Esophagus muscularis mucosa (tissue), 4 donors: ENCODE measurements at regions not wholly inside any gene's neighbourhood (a gene's known extent, or its start where the extent isn't known, plus 50 kb on each side); places are given as distances from the start of the nearest gene placed in this dataset.
"Not testable (repeated sequence)": the region's sequence is repeated elsewhere in the genome, so short reads cannot be mapped to it uniquely, and the experiment has no call there.

Experiments
- DNase-seq: peaks from one replicate; pipeline ENCODE4 v3.0.0-alpha.2; 2017; ENCODE audit errors: extremely low spot score
- H3K27ac ChIP-seq, 4 donors: fragments of 200-600 bp; sonication (generic); replicated peaks in 1 of 4; 1 replicate in 3 of 4; 2 replicates in 1 of 4; pipeline ENCODE4 v1.5.1; 2016 to 2019; ENCODE audit warnings: mild to moderate bottlenecking in 1 of 4
- H3K27me3 ChIP-seq, 4 donors: fragments of 200-600 bp; sonication (generic); one replicate each; pipeline versions ENCODE4 v1.5.1 to v1.6.0; 2016 to 2019
- H3K36me3 ChIP-seq, 4 donors: fragments of 200-600 bp; sonication (generic); one replicate each; pipeline ENCODE4 v1.5.1; 2016 to 2019
- H3K4me1 ChIP-seq, 4 donors: fragments of 200-600 bp; sonication (generic); one replicate each; pipeline ENCODE4 v1.5.1; 2016 to 2019
- H3K4me3 ChIP-seq, 4 donors: fragments of 200-600 bp; sonication (generic); 1 replicate in 2 of 4; 2 replicates in 2 of 4; pipeline ENCODE4 v1.5.1; 2016 to 2019; ENCODE audit warnings: mild to moderate bottlenecking in 4 of 4, moderate library complexity in 1 of 4
- H3K9me3 ChIP-seq, 4 donors: fragments of 200-600 bp; sonication (generic); 1 replicate in 3 of 4; 2 replicates in 1 of 4; pipeline ENCODE4 v1.5.1; 2016 to 2019
- EP300 ChIP-seq: sonication (generic); formaldehyde crosslinking; IDR thresholded peaks from one replicate; pipeline ENCODE4 v1.6.1; 2017; ENCODE audit warnings: antibody characterized with exemption
- POLR2A ChIP-seq: fragments of 450-650 bp; IDR thresholded peaks from one replicate; pipeline ENCODE4 v1.6.1; 2017; ENCODE audit warnings: antibody characterized with exemption, moderate library complexity, mild to moderate bottlenecking, low read depth
- POLR2AphosphoS5 ChIP-seq, 2 donors: sonication (generic); formaldehyde crosslinking; IDR thresholded peaks; one replicate each; pipeline ENCODE4 v1.6.1; 2017; ENCODE audit warnings: antibody characterized with exemption in 2 of 2
- WGBS: methylation state at CpG from one replicate; pipeline ENCODE4 v1.1.5; 2018; 5-methylcytosine and 5-hydroxymethylcytosine counted together
- intact Hi-C: fragments of 100-400 bp; cut with DNase I; formaldehyde crosslinking; loops from one replicate; pipeline ENCODE4 v1.15.1; 2023
- TF ChIP-seq, protein P1 (sequence below), 3 experiments: fragments of 200-600 bp in 2 of 3; fragments of 450-650 bp in 1 of 3; sonication (generic) in 2 of 3; IDR thresholded peaks; one replicate each; pipeline ENCODE4 v1.5.1; 2017 to 2019; ENCODE audit warnings: antibody characterized with exemption in 3 of 3, mild to moderate bottlenecking in 2 of 3, moderate library complexity in 1 of 3

- Histone ChIP-seq H3K4me1 (peaks cover 0 to 10% (median 9%) of the 10 kb centered on the region in 4 donors), H3K9me3 (no peaks in the 10 kb centered on the region), H3K4me3 (no peak overlapping the region), H3K27ac (no peak overlapping the region), H3K27me3 (no peaks in the 10 kb centered on the region), H3K36me3 (no peaks in the 10 kb centered on the region)
- TF ChIP-seq POLR2AphosphoS5 (IDR thresholded peaks at IDR 0.05) (no peak), POLR2A (no peak), EP300 (no peak)
- TF ChIP-seq, protein P1, sequence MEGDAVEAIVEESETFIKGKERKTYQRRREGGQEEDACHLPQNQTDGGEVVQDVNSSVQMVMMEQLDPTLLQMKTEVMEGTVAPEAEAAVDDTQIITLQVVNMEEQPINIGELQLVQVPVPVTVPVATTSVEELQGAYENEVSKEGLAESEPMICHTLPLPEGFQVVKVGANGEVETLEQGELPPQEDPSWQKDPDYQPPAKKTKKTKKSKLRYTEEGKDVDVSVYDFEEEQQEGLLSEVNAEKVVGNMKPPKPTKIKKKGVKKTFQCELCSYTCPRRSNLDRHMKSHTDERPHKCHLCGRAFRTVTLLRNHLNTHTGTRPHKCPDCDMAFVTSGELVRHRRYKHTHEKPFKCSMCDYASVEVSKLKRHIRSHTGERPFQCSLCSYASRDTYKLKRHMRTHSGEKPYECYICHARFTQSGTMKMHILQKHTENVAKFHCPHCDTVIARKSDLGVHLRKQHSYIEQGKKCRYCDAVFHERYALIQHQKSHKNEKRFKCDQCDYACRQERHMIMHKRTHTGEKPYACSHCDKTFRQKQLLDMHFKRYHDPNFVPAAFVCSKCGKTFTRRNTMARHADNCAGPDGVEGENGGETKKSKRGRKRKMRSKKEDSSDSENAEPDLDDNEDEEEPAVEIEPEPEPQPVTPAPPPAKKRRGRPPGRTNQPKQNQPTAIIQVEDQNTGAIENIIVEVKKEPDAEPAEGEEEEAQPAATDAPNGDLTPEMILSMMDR (IDR thresholded peaks at IDR 0.05) = no peak
- 93% methylated on average over 2 of the region's 2 CpGs for WGBS
- intact Hi-C loops = no loop called here
- DNase-seq = peak; percentile 57
These were observed 355.4 kb downstream of the CDC5L start for GRCh38 chr6:44742828-44743372.

GRCh38 chr6:44760116-44760515, 372.6 kb downstream of the CDC5L start:
- H3K36me3 ChIP-seq, H3K27ac ChIP-seq, H3K4me3 ChIP-seq, H3K27me3 ChIP-seq, H3K4me1 ChIP-seq, DNase-seq, intact Hi-C loops: not testable (repeated sequence)
- WGBS = 97% methylated on average over 18 of the region's 18 CpGs
- peaks cover 0 to 30% (median 26%) of the 10 kb centered on the region in 4 donors for H3K9me3 ChIP-seq

- intact Hi-C loops = no loop called here
- H3K4me1 ChIP-seq = no peaks in the 10 kb centered on the region
- H3K9me3 ChIP-seq = peaks cover 0 to 30% (median 26%) of the 10 kb centered on the region in 4 donors
- H3K27me3 ChIP-seq = no peaks in the 10 kb centered on the region
- H3K36me3 ChIP-seq = no peaks in the 10 kb centered on the region
- no peak for DNase-seq
- no peak overlapping the region for H3K27ac ChIP-seq
- no peak for TF ChIP-seq EP300
- TF ChIP-seq POLR2A = no peak
- TF ChIP-seq, protein P1 (IDR thresholded peaks at IDR 0.05) = no peak
- TF ChIP-seq POLR2AphosphoS5 (IDR thresholded peaks at IDR 0.05) = no peak
- H3K4me3 ChIP-seq = no peak overlapping the region
These were observed 373.5 kb downstream of the CDC5L start for GRCh38 chr6:44761046-44761445.

- Histone ChIP-seq H3K4me1 (no peaks in the 10 kb centered on the region), H3K4me3 (no peak overlapping the region), H3K27ac (no peak overlapping the region), H3K36me3 (no peaks in the 10 kb centered on the region), H3K27me3 (no peaks in the 10 kb centered on the region), H3K9me3 (peaks cover 0 to 30% (median 26%) of the 10 kb centered on the region in 4 donors)
- DNase-seq = no peak
- TF ChIP-seq, protein P1 (IDR thresholded peaks at IDR 0.05) = no peak
- TF ChIP-seq POLR2A = no peak
- 86% methylated on average over 1 of the region's 1 CpG for WGBS
- intact Hi-C loops = no loop called here
These were observed 375.0 kb downstream of the CDC5L start for GRCh38 chr6:44762496-44762895.

- WGBS = 94% methylated on average over 4 of the region's 4 CpGs
These were observed 384.3 kb downstream of the CDC5L start for GRCh38 chr6:44771647-44772415.

More at GRCh38 chr6:44771647-44772415, 384.3 kb downstream of the CDC5L start:
- DNase-seq = peak; percentile 77
- Histone ChIP-seq H3K27ac (no peak overlapping the region), H3K4me1 (no peaks in the 10 kb centered on the region), H3K4me3 (no peak overlapping the region), H3K27me3 (no peaks in the 10 kb centered on the region), H3K9me3 (peaks cover 0 to 4% (median 0%) of the 10 kb centered on the region in 4 donors), H3K36me3 (no peaks in the 10 kb centered on the region)
- no peak for TF ChIP-seq POLR2A
- TF ChIP-seq, protein P1 (IDR thresholded peaks at IDR 0.05) = no peak
- no peak for TF ChIP-seq EP300
- no peak for TF ChIP-seq POLR2AphosphoS5 (IDR thresholded peaks at IDR 0.05)
- intact Hi-C loops = no loop called here
